Mesenteric fat pad (tissue), 1 donor: ENCODE measurements at regions not wholly inside any gene's neighbourhood (a gene's known extent, or its start where the extent isn't known, plus 50 kb on each side); places are given as distances from the start of the nearest gene placed in this dataset.
"Not testable (repeated sequence)": the region's sequence is repeated elsewhere in the genome, so short reads cannot be mapped to it uniquely, and the experiment has no call there.

Experiments used
- DNase-seq: peaks from one replicate; pipeline ENCODE4 v3.0.0-alpha.2; 2020; ENCODE audit warnings: low spot score
- donor health status: DM: yes; HTN: yes; CAD: no.

DNA sequence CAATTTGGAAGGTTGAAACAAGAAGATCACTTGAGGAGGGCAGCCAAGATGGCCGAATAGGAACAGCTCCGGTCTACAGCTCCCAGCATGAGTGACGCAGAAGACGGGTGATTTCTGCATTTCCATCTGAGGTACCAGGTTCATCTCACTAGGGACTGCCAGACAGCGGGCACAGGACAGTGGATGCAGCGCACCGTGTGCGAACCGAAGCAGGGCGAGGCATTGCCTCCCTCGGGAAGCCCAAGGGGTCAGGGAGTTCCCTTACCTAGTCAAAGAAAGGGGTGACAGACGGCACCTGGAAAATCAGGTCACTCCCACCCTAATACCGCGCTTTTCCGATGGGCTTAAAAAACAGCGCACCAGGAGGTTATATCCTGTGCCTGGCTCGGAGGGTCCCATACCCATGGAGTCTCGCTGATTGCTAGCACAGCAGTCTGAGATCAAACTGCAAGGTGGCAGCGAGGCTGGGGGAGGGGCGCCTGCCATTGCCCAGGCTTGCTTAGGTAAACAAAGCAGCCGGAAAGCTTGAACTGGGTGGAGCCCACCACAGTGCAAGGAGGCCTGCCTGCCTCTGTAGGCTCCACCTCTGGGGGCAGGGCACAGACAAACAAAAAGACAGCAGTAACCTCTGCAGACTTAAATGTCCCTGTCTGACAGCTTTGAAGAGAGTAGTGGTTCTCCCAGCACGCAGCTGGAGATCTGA lies 430.4 kb upstream of the RGMB start:
- DNase-seq: not testable (repeated sequence)

DNA sequence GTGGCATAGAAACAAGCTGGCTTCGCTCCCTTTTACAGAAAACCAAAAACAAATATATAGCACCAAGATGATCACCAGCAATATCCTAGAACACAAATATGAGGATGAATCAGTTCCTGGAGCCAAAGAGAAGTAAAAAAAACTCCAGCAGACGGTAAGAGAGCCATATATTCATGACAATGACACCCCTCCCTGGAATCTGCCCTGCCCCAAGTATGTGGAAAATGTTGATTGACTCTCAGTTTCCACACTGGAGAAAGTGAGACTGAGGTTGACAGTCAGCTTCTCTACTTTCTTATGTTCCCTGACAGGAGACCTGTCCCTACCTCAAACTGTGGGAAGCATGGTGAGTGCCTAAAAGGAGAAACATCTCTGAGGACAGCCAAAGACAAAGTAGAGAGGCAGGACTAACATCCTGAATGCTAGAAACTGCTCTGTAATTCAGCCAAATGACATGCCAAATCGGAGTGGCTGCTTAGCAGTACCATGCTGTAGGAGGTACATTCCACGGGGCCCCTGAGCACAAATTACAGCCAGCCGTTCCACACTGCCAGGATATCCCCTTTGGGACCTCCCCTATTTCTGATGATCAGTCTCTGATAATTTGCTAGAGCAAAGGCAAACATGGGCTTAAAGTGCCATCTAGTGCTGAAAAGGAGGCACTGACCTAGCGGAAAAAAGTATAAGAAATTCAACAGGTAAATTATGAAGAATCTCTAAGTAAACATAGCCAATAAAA lies 424.0 kb upstream of the RGMB start:
- no peak for DNase-seq

DNA sequence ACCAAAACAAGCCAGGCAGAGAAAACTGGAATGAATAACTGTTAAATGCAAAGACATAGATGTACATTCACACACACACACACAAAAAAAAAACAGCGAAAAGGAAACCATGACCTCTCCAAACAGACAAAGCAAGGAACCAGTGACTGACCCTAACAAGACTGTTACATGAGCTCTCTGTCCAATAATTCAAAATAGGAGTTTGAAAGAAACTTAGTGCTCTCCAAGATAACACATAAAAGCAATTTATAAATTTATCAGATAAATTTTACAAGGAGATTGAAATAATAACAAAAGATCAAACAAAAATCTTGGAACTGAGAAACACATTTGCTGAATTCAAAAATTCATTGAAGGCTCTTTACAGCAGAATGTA lies 423.5 kb upstream of the RGMB start:
- DNase-seq: no peak

DNA sequence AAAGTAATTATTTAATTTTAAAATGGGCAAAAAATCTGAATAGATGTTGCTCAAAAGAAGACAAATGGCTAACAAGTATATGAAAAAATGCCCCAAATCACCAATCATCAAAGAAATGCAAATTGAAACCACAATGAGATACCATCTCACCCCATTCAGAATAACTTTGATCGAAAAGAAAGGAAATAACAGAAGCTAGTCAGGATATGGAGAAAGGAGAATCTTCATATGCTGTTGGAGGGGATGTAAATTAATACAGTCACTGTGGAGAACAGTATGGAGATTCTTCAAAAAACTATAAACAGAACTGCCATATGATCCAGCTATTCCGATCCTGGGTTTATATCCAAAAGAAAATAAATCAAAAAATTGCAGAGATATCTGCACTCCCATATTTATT lies 418.5 kb upstream of the RGMB start:
- no peak for DNase-seq

DNA sequence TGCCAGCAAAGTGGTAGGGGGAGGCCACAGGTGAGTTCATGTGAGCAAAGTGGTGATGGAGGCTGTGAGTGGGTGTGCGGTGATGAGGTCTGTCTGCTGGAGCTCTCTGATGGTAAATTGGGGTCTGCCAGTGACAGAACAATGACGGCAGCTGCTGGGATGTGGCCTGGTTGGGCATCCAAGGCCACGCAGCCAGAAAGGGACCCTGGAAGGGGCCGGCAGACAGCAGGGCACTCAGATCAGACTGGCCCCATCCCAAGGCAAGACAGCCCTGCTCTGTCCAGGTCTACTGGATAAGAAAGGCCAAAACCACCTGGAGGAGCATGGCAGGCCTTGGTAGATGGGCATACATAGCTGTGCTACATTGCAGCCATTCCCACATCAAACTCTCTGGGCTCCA lies 412.9 kb upstream of the RGMB start:
- DNase-seq: peak; percentile 64

DNA sequence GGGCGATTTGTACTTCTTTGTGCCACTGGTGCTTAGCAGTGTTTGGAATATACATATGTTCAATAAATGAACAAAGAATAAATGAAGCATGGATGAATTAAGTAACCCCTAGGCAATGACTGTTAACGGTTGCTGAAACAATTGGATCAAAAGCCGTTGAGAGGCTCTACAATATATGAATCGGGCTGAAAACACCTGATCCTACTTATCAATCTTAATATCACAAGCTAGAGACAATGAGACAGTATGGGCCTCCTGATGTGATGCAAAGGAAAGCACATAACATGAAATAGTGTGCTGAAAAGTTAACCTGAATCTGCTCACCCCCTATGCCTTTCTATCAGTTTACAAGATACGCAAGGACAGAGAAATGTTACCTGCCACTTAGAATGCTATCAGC lies 410.3 kb upstream of the RGMB start:
- DNase-seq: no peak

DNA sequence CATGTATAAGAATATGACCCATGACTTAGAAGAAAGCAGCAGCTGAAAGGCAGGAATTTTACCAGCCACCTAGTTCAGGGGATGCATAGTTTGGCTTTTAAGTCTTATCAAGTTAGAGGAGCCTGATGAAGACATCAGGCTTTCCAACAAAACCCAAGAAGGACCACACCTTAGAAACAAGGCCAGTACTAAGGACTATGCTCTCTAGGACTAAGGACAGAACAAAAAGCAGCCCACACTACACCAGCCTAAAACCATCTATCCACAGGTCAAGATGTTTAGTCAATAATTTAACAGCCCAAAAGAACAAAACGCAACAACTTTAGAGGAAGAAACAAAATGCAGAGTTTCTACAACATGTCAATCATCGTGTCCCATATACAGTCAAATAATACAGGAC lies 408.9 kb upstream of the RGMB start:
- no peak for DNase-seq

DNA sequence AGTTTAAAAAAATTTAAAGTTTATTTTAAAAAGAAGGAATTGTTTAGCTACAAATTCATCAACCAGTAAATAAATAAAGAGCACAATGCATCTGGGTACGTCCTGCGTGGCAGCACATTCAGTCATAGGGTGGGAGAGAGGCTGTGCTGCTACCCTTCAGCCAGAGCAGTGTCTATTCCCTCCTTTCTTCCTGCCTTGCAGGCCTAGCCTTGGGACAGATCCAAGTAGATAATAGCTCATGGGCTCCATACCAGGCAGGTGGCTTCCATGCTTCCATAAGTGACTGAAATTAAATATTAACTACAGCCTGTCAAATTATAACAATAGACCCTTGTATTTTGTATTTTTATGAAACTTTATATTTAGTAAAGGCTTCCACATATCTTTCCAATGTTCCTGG lies 408.3 kb upstream of the RGMB start:
- no peak for DNase-seq

DNA sequence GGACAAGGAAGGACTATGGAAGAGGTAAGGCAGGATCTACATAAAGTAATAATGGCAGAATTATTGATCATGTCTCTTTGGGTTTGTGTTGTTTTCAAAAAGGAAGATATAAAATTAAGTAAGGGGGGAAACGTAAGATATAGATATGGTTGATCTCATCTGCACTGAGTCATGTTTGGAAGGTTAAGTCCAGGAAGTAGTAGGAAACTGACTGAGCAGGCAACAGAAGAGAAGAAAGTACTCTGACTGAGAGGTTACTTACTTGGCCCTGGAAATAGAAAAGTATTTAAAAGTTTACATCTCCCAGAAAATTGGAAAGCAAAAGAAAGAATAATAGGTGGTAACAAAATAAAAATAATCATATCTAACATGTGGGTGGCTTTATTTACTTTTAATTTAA lies 405.3 kb upstream of the RGMB start:
- DNase-seq: no peak

DNA sequence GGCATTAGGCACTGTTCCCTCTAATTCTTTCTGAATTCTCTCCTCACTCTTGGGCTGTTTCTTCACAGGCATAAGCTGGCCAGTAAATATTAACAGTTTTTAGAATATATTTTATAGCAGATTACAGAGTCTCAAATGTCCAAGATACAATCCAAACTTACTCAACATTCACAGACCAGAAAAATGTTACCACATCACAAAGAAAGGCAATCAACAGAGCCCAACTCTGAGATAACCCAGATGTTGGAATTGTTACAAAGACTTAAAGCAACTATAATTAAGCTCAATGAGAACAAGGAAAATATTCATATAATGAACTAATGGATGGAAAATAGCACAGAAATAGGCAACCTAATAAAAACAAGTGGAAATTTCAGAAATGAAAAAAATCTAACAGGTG lies 401.1 kb upstream of the RGMB start:
- no peak for DNase-seq

DNA sequence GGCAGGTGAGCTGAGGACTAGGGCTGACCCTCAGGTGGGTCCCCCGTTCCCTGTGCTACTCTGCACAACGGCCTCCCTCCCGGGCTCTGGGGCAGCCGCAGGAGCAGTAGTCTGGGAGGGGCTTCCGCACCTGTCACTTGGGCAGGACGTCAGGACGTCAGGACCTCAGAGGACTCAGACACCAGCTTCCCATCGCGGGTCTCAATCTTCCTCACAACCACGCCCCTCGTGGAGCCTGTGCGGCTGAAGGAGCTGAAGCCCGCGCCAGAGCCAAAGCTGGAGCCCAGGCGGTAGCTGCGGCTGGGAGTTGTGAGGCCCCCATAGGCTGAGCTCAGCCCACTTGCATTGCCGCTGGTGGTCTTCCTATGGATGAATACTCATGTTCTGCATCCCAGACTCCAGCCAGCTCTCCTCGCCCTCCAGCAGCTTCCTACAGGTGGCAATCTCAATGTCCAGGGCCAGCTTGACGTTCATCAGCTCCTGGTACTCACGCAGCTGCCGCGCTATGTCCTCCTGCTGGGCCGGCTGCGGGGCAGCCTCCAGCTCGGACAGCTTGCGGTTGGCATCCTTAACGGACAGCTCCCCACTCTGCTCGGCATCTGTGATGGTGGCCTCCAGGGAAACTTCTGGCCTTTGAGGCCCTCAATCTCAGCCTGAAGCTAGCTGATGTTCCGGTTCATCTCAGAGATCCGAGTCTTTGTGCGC lies 381.4 kb upstream of the RGMB start:
- no peak for DNase-seq

DNA sequence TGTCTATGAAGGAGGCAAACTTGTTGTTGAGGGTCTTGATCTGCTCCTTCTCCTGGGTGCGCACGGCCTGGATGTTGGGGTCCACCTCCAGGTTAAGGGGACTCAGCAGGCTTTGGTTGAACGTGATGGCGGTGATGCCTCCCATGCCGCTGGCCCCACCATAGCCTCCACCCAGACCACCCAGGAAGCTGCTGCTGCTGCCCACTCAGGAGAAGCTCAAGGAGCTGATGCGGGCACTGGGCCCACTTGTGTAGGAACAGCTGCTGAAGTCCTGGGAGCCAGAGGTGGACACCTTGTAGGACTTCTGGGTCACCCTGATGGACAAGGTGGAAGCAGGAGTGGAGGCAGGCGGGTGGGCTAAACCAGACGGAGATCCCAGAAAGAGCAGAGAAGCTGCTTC lies 380.3 kb upstream of the RGMB start:
- DNase-seq: not testable (repeated sequence)

DNA sequence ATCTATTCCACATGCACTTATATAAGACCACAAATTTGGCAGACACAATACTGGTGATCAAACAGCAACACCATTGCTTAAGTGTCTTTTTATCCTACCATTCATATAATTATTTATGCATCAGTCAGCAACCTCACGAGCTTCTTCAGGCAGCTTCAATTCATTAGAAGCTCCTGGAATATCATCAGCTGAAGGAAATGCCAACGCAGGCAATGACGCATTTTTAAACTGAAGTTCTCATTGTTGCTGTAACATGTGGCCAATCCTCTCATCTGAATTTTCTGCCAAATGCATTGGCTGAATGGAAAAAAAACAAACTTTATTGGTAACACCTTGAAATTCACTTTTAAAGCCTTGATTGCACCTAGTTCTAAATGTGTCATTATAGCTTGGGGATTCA lies 376.4 kb upstream of the RGMB start:
- DNase-seq: no peak

DNA sequence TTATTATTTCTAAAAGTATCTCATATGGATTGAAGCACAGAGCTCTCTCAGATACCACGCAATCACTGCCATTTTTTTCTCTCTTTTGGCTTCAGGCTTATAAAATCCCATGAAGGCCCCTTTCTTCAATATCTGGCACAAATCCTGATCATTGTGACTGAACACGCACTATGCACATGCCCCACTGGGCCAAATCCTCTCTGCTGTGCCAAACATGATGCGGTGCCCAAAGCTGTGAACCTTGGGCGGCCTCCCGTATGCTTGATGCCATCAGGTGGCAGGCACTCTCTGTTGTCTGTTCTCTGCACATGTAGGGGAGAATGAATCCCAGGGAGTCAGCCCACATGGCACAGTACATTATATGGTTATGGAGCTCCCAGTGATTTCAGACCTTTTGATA lies 375.0 kb upstream of the RGMB start:
- DNase-seq: no peak

DNA sequence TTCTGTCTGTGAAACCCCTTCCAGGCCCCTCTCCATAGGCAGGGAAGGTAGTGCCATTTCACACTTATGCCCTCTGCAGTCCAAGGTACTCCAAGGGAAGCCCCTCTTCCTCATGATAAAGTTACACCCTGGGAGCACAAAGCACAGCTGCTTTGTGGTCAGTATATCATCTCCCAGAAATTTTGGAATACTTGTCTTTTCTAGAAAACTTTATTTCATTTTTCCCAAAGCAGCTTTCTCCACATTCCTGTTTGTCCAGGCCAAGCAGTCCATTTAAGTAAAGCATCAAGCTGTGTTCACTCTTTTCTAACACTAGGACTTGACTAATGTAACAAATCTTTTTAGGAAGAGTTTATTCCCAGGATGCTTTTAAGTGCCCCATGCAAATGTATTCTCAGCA lies 371.8 kb upstream of the RGMB start:
- no peak for DNase-seq

DNA sequence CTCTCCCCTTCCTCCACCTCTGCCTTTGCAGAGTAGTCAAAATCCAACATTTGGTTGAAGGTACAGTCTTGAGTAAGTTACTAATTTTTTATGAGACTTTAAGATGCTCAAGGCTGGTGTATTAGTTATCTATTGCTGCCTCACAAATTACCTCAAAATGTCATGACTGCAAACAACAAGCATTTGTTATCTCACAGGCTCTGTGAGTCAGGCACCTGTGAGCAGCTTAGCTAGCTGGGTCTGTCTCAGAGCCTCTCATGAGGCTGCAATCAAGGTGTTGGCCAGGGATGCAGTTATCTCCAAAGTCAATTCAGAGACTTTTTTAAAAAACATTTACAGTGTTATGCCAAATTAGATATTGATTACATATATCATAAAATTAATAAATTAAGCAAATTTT lies 371.3 kb upstream of the RGMB start:
- DNase-seq: no peak

DNA sequence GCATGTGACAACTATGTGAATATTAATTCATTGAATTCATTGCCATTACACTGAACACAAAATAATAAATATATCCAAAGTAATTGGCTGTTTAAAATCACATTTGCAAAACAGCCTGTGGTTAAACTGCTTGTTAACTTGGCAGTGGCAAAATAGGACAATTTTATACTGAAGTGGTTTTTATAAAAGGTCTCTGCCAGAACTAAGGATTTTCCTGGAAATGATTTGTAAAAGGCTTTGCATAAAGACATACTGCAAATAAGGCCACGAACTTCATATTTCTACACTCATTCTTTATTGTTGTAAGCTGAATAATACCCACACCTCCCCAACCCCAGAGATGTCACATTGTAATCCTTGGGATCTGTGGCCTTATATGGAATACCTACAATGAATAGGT lies 370.3 kb upstream of the RGMB start:
- DNase-seq: no peak

DNA sequence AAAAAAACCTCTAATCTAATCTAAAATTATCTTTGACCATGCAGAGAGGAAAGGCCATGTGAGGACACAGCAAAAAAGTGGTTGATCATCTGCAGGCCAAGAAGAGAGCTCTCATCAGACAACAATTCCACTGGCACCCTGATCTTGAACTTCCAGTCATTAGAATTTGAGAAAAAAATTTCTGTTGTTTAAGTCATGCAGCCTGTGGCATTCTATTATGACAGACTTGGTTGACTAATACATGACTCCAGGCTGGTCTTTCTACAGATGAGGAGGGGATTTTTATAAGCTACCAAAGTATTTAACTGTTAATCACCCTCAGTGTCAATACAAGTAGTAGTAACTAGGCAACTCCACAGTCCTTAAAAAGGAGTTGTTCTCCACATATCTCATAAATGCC lies 358.5 kb upstream of the RGMB start:
- no peak for DNase-seq

DNA sequence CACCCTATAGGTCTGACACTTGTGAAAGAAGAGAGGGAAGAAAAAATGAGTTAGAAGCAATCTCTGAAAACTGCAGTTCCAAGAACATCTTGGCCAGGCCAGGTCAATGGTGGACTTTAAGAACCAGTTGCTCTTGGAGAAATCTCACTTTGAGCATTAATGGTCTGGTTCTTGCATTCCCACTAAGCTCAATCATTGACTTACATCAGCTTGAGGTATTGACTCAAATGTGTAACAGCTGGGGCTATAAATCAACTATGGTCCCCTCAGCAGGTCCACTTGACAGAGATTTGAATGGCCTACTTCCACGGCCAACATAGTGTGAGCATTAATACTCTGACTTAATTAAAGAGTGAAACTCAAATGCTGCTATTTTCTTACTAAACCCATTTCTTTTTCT lies 357.8 kb upstream of the RGMB start:
- no peak for DNase-seq

DNA sequence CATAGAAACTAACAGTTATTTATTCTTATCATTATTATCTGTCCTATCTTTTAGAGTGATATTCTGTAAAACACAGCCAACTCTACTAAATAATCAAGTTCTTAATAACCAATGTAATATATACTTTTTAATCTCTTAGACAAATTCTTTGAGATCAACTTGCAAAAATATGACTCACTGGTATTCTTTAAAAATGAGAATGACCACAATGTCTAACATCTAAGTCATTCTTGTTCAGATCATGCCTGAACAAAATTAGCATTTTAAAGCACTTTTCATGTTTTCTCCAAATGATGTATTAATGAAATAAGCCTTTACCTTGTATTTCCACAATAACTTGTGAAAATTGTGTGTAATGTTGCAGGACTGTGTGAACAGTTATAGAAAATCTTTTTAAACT lies 356.9 kb upstream of the RGMB start:
- DNase-seq: no peak

DNA sequence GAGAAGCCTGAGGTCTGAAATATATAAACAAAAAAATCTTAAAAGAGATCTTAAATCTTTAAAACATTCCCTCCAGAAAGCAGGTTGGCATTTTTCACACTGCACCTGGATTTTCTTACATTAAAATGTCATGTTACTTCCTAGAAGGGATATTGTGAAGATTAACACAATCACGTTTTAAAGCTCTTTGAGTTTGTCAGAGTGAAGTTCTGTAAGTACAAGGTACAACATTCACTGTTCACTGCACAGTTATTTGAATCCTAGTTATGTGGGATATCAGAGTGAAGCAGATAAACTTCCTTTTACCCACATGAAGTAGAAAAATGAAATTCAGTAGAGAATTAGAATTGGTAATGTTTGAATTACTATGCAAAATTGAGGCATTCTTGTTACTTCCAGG lies 353.6 kb upstream of the RGMB start:
- DNase-seq: no peak

DNA sequence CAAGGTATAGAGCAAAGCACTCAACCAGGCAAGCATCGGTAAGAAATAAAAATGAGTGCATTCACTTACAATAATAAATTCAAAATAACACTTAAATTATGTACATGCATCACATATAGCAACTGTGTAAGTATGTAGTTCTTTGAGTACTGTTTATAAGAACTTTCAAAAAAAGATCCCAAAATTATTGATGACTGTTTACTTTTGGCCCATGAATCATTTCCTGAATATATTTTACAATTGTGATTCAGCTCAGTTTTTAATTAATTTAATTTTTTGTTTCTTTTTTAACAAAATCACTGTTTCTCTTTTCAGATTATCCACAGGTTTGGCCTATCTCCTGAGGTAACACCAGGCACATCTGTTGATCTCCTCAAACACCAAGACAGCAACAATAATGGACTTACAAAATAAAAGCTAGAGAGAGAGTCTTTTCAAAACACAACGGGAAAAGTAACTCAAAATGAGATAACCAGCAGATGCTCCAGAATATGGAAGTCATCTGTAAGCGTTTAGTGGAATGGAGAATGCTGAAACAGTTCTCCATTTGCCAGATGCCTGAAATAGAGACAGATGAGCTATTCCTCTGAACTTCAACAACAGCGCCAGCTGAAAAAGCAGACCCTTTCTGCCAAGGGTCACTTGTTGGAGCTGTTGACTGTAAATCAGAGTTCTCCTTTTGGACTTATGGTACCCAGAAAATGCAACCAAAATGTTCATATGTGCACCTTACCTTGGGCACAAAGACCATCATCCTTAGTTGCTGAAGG lies 348.6 kb upstream of the RGMB start:
- DNase-seq: no peak
